SIG-M5 (cell line): ENCODE measurements at regions not wholly inside any gene's neighbourhood (a gene's known extent, or its start where the extent isn't known, plus 50 kb on each side); places are given as distances from the start of the nearest gene placed in this dataset.

Experiments
- DNase-seq: peaks from one replicate; lab custom pipeline; 2025; lab: John Stamatoyannopoulos, UW

DNA sequence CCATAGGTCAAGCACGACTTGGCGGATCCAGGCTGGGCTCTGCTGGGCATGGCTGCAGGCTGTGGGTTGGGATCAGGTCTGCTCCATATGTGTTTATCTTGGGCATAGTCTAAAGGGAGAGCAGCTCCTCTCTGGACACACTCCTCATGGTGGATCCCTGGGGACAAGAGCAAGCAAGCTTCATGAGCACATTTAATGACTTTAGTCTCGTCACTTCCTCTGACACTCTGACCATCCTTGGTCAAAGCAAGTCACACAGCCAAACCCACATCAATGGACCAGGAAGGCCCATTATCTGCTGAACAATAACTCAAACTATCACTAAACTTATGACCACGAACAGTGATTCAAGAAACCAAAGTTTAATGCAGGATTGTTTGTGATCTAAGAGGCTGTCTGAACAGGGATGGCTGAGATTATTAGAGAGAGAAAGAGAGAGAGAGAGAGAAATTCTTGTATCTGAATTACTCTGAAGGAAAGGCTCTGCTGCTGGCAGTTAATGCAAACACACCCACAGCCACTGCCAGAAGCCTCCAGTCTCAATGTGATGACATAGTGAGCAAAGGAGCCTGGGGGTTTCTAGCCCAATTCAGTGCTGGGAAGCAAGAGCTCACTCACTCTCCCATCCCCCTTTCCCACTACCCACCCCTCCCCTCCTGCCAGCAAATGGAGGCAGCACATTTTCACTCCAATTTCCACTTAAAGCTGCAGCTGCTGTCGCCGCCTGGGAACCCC lies 490.2 kb upstream of the SULF2 start:
- no peak for DNase-seq

DNA sequence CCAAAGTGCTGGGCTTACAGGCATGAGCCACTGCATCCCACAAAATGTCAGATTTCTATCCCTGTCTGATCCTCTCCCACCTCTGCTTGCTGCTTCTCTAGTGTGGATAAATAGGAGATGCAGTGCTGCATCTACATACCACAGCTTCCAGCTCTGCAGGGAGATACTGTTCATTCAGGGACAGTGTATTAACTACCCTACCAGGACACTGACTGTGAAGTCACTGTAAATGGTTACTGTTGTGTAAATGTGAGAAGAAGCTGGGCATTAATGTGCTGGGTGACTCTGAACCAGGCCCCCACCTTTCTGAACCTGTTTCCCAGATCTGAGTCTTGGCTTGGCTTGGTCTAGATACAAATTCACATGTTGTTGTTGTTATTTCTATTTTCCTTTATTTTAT lies 488.6 kb upstream of the SULF2 start:
- no peak for DNase-seq

DNA sequence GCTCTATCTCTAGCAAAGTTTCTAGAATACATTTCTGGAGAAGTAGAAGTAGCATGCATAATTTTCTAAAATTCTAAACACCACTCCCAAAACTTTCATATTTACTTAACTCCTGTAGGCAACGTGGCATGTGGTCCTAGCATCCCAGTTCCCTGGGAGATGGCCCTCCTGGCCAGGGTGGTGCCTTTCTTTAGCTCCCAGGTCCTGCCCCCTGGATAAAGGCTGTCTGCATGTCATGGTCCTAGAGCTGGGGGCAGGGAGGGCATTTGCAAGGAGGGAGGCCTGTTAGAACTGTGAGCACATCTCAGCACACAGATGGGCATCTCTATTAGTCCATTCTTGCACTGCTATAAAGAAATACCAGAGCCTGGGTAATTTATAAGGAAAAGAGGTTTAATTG lies 485.6 kb upstream of the SULF2 start:
- no peak for DNase-seq

DNA sequence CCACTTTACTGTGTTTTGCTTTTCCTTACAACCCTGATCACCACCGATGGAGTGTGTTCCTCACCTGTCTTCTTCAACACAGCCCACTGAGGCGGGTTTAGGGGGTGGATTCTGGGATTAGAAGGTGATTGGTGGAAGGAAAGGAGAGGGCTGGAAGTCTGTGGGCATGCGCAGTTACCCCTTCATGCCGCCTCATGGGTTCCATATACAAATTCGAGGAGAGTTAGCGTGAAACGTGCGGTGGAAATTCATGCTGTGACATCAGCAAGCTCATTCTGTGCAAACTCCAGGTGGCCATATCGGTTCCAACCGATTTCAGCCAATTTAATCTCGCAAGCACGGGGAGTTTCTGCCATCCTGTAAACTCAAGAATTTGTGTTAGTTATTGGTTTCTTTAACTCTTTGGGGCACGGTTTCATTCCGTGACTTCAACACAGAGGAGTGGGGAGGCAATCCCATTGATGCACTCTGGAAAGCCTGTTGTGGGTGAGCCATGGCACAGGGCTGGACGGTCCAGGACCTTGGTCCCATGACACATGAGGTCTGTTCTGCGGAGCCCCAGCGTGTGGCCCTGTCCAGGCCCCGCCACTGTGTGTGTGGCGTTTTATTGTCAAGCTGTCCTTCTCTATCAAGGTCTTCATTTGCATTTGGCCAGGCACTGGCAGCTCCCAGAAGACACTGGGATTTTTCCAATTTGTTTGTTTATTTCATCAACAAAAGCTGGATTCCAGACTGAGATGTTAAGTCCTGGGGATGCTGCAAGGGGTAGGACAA lies 482.8 kb upstream of the SULF2 start:
- no peak for DNase-seq

DNA sequence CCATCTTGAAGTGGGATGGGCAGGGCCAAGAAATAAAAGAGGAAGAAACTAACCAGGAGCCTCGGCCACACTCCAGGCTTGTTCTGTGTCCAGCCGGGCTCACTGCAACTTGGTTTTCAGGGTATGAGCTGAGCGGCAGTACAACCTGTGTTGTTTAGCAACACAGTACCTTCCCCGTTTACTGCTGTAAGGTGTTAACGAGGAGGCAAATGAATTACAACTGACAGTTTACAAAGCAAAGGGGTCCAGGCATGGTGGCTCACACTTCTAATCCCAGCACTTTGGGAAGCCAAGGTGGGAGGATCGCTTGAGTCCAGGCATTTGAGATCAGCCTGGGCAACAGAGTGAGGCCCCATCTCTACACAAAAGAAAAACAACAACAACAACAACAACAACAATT lies 481.3 kb upstream of the SULF2 start:
- DNase-seq: no peak

DNA sequence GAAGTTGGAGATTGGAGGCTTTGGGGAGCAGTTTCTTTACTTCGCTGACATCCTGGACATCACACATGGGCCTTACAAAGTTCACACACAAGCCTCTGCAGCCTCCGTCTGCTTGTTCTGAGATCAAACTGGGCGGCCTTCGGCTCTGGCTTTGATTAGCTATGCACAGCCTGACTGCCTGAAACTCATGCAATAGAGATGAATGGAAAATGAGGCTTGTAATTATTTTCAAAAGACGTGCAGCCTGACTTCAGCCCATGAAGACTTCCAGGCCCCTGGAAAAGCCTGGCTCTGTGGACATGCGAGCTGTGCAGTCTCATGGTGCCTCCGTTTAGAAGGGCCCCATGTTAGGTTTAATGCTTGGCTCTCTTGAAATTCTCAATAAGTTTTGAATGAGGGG lies 480.5 kb upstream of the SULF2 start:
- no peak for DNase-seq

DNA sequence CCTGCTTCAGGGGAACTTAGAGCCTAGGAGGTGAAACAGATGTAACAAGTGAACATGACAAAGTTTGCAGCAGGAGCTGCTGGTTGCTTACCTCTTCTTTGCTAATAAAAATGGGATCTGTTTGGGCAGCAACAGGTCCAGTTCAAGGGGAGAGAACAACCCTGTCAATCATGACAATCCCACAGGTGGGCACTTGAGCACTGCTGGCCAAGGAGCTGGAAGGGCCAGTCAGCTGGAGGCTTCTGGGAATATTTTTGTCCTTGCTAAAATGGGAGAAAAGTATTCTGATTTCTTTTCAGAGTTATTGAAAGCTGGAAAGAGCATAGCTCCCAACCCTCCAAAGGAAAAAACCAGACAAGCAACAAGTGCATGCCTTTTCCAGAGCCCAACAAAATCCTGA lies 477.7 kb upstream of the SULF2 start:
- no peak for DNase-seq

DNA sequence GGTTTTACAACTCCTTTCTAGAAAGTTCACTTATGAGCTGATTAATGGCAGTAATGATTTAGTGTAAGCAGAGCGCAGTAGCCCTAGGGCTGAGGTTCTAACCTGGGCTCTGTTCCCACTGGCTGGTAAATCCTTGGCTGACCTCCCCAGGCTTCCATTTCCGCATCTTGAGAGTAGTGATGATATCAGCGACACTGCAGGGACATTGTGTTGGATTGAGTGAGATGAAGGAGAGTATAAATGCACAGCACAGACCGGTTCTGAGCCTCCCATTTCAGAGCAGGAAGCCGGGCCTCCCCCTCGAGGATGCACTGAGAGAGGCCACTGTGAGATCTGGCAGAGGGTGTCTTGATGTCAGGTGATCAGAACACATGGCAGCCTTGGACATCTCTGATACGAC lies 477.2 kb upstream of the SULF2 start:
- no peak for DNase-seq

DNA sequence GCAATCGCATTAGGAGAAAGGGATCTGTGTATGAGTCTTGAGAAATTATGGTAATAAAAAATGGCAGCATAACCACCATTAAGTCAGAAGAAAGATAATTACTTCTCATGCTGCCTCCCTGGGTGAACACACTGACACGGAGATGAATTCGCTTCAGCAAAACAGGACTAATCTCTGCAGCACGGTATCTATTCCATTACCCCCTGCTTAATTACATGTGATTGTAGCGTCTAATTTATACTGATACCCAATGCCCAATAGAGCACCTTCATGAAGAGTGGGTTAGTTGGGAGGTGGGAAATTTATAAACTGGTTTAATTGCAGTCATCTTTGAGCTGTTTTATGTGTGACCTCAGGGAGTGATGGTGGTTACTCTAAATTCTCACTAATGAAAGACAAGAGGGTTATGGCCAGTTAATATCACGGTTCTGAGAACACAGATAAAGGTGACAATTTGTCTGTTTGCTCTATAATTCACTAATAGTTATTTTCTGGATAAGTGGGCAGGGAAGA lies 476.2 kb upstream of the SULF2 start:
- no peak for DNase-seq

DNA sequence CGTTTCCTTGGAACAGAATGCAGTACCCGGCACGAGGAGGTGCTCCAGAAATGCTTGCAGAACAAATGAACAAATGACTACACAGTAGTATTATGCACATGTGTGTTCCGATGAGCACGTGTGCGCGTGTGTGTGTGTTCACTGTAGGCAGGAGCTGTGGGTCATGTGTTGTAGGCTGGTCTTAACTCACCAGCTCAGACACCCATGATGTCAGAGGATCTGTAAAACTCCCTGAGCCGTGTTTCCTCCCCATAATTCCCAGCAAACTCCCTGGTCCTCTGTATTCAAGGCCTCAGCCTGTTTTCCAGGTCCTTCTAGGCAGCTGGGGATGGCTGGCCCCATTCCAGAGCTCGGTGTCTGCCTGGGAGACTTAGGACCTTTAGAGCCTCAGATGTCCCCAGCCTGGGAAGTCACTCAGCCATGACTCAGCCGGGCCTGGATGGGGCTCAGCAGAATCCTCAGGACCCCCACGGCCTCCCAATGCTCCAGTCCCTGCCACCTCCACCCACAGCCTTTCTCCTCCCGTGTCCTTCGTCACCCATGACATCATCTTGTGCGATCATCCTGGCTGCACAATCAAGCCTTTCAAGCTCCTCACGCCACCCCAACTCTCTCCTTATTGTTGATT lies 475.0 kb upstream of the SULF2 start:
- DNase-seq: no peak

DNA sequence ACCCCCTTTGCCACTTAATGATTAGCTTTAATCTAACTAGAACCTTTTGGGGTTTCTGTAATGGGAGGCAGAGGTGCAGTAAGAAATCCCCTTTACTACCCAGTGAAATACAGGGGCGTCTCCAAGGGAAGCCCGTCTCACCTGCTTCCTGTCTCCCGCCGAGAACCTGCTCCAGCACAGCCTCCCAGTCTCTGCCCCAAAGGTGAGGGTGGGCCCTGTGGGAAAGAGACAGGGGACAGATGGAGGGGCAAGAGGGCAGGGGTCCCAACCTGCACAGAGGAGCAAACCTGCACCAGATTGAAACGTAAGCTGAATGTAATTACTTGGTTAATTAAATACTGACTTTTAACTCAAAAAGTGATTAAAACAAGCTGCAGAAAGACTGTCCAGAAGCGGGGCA lies 474.2 kb upstream of the SULF2 start:
- no peak for DNase-seq

DNA sequence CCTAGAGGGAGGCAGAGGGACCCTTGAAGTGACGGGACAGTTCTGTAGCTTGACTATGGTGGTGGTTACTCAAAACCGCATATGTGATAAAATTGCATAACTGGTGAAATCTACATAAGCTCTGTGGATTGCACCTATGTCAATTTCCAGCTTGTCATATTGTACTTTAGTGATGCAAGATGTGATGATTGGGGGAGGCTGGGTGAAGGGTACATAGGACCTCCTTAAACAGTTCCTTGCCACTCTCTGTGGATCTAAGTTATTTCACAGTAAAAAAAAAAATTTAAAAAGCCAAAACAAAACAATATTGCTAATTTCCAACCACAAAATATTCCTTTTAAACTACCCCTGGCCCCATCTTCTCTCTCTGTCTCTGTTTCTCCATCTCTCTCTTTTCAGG lies 472.6 kb upstream of the SULF2 start:
- DNase-seq: no peak

DNA sequence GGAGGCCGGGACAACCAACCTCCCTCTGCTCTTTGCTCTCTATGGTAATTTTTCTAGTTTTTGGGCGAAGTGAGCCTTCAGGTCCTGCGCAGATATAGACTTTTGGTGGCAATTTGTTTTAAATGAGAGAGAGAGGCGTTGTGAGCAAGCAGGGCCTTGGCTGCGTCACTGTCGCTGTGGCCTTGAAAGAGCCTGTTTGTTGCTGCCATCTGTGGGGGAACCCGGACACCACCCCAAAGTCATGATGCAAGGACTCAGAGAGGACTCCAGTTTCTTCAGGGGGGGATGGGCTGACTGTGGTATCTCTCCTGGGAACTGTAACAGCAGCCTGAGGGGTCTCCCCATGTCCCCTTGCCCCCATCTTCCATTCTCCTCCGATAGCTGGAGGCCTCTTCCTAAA lies 462.7 kb upstream of the SULF2 start:
- no peak for DNase-seq

DNA sequence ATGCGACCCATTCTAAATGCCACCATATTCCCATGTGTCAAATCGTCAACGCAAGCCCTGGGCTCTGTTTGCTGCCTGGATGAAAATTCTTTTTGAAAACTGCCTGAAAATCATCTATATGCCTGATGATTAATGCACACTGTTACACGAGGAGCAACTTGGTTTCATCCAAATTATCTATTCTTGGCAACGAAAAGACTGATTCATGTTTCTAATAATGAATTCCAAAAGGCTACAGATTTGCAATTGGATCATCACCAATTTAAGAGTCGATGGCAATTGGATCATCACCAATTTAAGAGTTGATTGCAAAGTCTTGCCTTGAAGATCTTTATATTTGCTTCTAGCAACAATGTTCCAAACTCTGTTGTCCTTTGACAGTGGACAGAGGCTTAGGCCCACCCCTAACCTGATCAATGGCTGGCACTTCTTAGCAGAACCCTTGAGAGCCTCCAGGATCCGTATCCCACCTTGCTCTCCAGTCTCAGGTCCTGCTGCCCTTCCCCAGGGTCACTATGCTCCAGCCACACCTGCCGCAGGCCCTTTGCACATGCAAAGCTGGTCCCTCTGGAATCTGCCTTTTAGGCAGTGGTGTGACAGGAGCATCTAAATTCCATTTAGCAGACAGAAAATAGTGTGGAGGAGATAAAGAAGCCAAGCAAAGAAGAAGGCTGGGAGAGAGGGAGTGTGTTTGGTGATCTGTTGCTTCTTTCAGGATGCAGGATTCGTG lies 460.9 kb upstream of the SULF2 start:
- DNase-seq: no peak

DNA sequence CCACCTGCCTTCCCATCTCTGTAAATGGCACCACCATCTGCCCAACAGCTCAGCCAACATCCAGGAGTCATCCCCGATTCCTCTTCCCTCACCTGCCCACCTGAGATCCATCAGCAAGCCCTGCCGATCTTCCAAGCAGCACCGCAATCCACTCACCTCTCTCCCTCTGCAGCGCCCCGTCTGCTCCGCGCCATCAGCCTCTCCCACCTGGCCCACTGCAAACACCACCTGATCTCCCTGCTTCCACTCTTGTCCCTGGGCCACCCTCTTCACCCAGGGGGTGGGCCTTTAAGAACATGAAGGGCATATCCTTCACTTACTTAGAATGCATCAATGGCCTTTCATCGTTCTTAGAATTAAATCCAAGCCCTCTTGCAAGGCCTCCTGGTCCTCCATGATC lies 457.3 kb upstream of the SULF2 start:
- DNase-seq: no peak

DNA sequence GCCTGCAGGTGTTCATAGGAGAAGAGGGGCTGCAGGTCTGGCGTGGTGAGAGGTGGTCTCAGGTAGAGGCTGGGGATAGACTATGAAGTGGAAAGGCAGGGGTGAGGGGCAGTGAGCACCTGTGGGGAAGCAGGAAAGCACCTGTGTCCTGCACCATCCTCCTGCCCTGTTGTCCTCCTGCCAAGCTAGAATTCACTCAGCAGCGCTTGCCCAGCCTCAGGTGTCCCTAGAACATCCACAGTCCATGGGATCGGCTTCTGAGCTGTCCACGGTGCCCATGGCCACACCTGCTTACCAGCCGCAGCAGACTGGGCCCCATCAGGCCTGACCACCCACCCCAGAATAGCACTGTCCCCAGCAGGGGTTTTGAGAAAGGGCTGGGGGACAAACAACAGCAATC lies 456.2 kb upstream of the SULF2 start:
- no peak for DNase-seq

DNA sequence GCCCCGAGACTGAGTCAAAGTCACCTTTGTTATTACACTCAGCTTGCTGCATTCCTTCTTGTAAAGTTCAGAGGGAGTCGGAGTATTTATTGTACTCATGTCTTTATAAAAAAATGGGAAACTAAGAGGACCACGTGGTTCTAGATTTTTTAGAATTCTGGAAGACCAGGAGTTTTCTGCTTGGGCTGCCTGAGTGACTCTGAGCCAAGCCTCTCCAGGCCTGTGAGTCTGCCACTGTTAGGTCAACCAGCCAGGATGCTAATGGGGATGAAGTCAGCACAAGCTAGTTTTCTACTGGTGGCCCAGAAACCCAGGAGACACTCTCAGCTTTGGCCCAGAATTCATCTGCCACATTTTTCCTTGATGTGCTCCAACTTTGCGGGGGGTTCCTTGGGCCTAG lies 453.5 kb upstream of the SULF2 start:
- no peak for DNase-seq

DNA sequence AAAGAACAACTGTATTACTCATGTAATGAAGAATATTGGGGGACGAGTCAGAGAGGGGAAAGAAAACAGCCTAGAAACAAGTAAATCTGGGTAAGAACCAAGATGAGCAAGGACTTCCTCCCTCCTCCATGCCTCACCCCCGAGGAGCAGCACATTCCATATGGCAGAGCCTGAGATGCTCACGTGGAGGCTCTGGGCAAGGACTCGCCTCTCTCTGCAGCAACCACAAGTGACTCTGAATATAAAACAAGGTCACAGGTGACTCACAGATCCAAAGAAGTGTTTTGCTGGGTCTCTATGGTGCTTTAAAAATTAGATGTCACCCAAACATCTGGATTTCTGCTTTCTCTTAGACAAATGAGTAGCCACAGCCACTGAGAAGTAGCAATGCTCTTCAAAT lies 453.0 kb upstream of the SULF2 start:
- DNase-seq: no peak

DNA sequence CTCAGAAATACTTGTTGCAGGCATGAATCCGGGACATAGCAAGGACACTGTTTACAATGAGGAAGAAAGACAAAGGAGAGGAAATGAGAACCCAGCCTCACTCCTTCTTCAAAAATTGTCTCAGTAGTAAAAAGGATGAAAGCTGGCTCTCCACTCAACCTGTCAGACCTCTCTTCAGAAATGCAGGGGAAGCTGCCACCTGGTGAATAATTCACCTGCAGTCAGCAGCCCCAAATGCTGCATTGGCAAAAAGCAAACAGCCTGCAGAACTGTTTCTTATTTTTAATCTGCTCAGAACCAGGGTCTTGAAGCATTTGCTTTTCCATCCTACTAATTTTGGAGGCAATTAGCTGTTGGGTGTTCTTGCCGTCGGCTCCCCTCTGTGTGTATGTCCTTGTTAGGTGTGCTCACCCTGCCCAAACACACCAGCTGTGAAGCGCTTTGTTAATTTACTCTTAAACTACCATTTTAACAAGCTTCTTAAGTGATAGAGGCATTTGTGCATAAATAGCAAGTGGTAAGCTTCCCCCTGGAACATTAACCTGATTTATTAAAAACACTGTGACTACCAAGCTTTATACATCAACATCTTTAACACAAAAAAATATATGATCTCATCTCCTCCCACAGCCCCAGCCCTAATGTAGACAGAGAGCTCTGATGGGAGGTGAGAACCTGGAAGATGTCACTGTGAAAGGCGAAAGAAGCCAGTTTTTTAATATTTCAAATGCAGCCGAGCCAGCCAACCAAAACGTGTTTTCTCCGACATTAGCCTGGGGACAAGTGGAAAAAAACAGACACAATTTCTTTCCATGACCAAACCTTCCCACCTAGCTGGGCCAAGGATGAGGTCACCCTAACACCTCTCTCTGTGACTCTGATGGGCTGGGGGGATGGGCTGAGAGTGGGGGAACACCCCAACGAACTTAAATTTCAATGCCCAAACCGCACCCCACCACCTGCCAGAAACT lies 451.0 kb upstream of the SULF2 start:
- no peak for DNase-seq

DNA sequence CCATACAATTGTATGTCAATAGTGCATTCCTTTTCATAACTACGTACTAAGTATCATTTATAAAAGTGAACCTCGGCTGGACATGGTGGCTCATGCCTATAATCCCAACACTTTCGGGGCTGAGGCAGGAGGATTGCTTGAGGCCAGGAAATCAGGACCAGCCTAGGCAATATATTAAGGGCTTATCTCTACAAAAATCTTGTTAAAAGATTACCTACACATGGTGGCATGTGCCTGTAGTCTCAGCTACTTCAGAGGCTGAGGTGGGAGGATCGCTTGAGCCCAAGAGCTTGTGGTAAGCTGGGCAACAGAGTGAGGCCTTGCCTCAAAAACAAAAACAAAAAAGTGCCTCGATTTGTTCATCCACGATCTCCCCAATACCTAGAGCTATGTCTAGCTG lies 449.7 kb upstream of the SULF2 start:
- DNase-seq: no peak

DNA sequence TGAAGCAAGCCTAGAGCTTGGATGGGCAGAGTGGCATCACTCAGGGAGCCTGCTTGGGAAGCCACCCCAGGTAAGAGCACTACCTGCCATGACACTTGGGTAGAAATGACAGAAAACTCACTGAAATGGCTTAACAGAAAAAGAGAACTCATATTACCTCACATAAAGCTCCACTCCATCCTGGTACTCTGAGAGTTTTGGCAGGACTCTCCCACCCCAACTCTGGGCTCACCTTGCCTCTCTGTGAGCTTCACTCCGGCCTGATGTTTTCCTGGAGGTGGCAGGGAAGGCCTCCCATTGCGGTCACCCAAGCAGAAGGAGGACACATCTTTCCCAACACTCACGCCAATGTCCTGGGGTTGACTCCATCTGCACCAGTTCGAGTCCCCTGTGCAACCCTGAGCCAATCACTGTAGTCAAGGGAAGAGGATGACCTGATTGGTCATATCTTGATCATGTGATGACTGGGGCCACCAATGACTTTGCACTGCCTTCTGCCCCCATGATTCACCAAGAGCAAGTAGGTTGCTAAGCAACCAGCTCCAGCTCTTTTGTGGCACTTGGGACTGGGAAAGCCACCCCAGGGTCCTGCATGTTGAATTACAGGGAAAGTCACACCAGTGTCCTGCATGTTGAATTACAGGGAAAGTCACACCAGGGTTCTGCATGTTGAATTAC lies 446.1 kb upstream of the SULF2 start:
- DNase-seq: no peak
